Osteoblast (primary cell): ENCODE measurements at regions not wholly inside any gene's neighbourhood (a gene's known extent, or its start where the extent isn't known, plus 50 kb on each side); places are given as distances from the start of the nearest gene placed in this dataset.
"Not testable (repeated sequence)": the region's sequence is repeated elsewhere in the genome, so short reads cannot be mapped to it uniquely, and the experiment has no call there.

Source experiments
- DNase-seq: peaks from one replicate; pipeline ENCODE4 v3.0.0; 2011; ENCODE audit warnings: low spot score, mixed read lengths; ENCODE audit not compliant: insufficient read length; ENCODE audit errors: missing footprints
- H2AFZ ChIP-seq: 2 replicates; pipeline ENCODE4 v1.6.0; 2011; ENCODE audit warnings: mild to moderate bottlenecking, low read length
- H3K27ac ChIP-seq: 2 replicates; pipeline ENCODE4 v1.5.1; 2011; ENCODE audit warnings: mild to moderate bottlenecking, low read depth, low read length, moderate library complexity
- H3K27me3 ChIP-seq: 2 replicates; pipeline ENCODE4 v1.6.0; 2012; ENCODE audit warnings: mild to moderate bottlenecking, control low read depth, inconsistent platforms, low read length, moderate library complexity; ENCODE audit not compliant: insufficient read depth
- H3K36me3 ChIP-seq: 2 replicates; pipeline ENCODE4 v1.5.1; 2011; ENCODE audit warnings: mild to moderate bottlenecking, low read length, control low read depth, moderate library complexity; ENCODE audit not compliant: insufficient read depth
- H3K4me1 ChIP-seq: 2 replicates; pipeline ENCODE4 v1.5.1; 2011; ENCODE audit warnings: mild to moderate bottlenecking, low read length, control low read depth, moderate library complexity; ENCODE audit not compliant: insufficient read depth
- H3K4me2 ChIP-seq: 2 replicates; pipeline ENCODE4 v1.6.0; 2011; ENCODE audit warnings: mild to moderate bottlenecking, low read length; ENCODE audit not compliant: insufficient read depth
- H3K4me3 ChIP-seq: fragments of 200-600 bp; sonication (generic); 3 replicates; pipeline ENCODE4 v1.5.1; 2012; ENCODE audit warnings: mild to moderate bottlenecking, low read length, inconsistent platforms; ENCODE audit not compliant: insufficient read depth
- H3K79me2 ChIP-seq: 2 replicates; pipeline ENCODE4 v1.6.0; 2012; ENCODE audit warnings: mild to moderate bottlenecking, low read length, control low read depth, inconsistent platforms; ENCODE audit not compliant: insufficient read depth
- H3K9me3 ChIP-seq: 2 replicates; pipeline ENCODE4 v1.5.1; 2011; ENCODE audit warnings: low read depth, low read length, control low read depth
- H4K20me1 ChIP-seq: 2 replicates; pipeline ENCODE4 v1.6.0; 2012; ENCODE audit warnings: mild to moderate bottlenecking, low read length, control low read depth; ENCODE audit not compliant: insufficient read depth
- CTCF ChIP-seq: IDR thresholded peaks from 2 replicates; pipeline ENCODE4 v1.5.1; 2011; ENCODE audit warnings: mild to moderate bottlenecking, low read depth, low read length, moderate library complexity; ENCODE audit errors: extremely low read depth

GRCh38 chr21:15669247-15669646, 60.5 kb upstream of the USP25 start:
- TF ChIP-seq CTCF = no peak
- Histone ChIP-seq H3K4me3 (no peak overlapping the region), H3K36me3 (no peaks in the 10 kb centered on the region), H3K79me2 (no peaks in the 10 kb centered on the region), H3K27ac (no peak overlapping the region), H3K4me2 (no peak overlapping the region), H3K9me3 (no peaks in the 10 kb centered on the region), H3K4me1 (peaks cover 11% of the 10 kb centered on the region), H3K27me3 (no peaks in the 10 kb centered on the region), H2AFZ (no peak overlapping the region), H4K20me1 (no peaks in the 10 kb centered on the region)
- no peak for DNase-seq

GRCh38 chr21:15671188-15671587, 58.6 kb upstream of the USP25 start:
- Histone ChIP-seq H4K20me1 (no peaks in the 10 kb centered on the region), H3K27ac (no peak overlapping the region)

GRCh38 chr21:15672578-15672977, 57.2 kb upstream of the USP25 start:
- not testable (repeated sequence) for H4K20me1 ChIP-seq, H3K36me3 ChIP-seq, H2AFZ ChIP-seq, H3K9me3 ChIP-seq, H3K27ac ChIP-seq, H3K79me2 ChIP-seq, H3K4me3 ChIP-seq, H3K4me1 ChIP-seq, H3K4me2 ChIP-seq, H3K27me3 ChIP-seq, DNase-seq

More at GRCh38 chr21:15671188-15671587, 58.6 kb upstream of the USP25 start:
- Histone ChIP-seq H3K9me3 (no peaks in the 10 kb centered on the region), H3K4me1 (peaks cover 11% of the 10 kb centered on the region), H3K27me3 (no peaks in the 10 kb centered on the region), H2AFZ (no peak overlapping the region), H3K4me2 (no peak overlapping the region), H3K79me2 (no peaks in the 10 kb centered on the region), H3K4me3 (no peak overlapping the region), H3K36me3 (no peaks in the 10 kb centered on the region)
- no peak for TF ChIP-seq CTCF
- DNase-seq = no peak

GRCh38 chr21:15676935-15677334, 52.8 kb upstream of the USP25 start:
- Histone ChIP-seq H3K9me3 (no peaks in the 10 kb centered on the region), H2AFZ (no peak overlapping the region), H3K27me3 (no peaks in the 10 kb centered on the region), H3K4me3 (no peak overlapping the region), H3K4me2 (no peak overlapping the region), H4K20me1 (no peaks in the 10 kb centered on the region), H3K27ac (no peak overlapping the region), H3K79me2 (no peaks in the 10 kb centered on the region), H3K36me3 (no peaks in the 10 kb centered on the region), H3K4me1 (peaks cover 2% of the 10 kb centered on the region)
- TF ChIP-seq CTCF = no peak
- DNase-seq = no peak

- no peak for DNase-seq
- Histone ChIP-seq H3K36me3 (no peaks in the 10 kb centered on the region), H2AFZ (no peak overlapping the region), H3K27me3 (no peaks in the 10 kb centered on the region), H3K4me1 (peaks cover 11% of the 10 kb centered on the region), H3K79me2 (no peaks in the 10 kb centered on the region), H3K27ac (no peak overlapping the region), H3K9me3 (no peaks in the 10 kb centered on the region), H4K20me1 (no peaks in the 10 kb centered on the region), H3K4me2 (no peak overlapping the region), H3K4me3 (no peak overlapping the region)
- no peak for TF ChIP-seq CTCF
These were observed 50.2 kb upstream of the USP25 start for GRCh38 chr21:15679630-15680029.
